OCI-LY3 (cell line): ENCODE measurements at regions not wholly inside any gene's neighbourhood (a gene's known extent, or its start where the extent isn't known, plus 50 kb on each side); places are given as distances from the start of the nearest gene placed in this dataset.

ENCODE experiments used
- H2AFZ ChIP-seq: fragments of 200-600, 300-600 bp; shearing (Covaris generic); 2 replicates; pipeline ENCODE4 v1.6.0; 2014; ENCODE audit warnings: antibody characterized with exemption, low read depth, low read length
- H3K27ac ChIP-seq: fragments of 200-600, 300-600 bp; sonication (generic); 2 replicates; pipeline ENCODE4 v1.5.1; 2014; ENCODE audit warnings: mild to moderate bottlenecking, low read length, moderate library complexity, mixed read lengths
- H3K27me3 ChIP-seq: fragments of 200-600, 300-600 bp; sonication (generic); 2 replicates; pipeline ENCODE4 v1.6.1; 2014; ENCODE audit warnings: low read depth, low read length, mixed read lengths
- H3K36me3 ChIP-seq: fragments of 200-600, 300-600 bp; sonication (generic); replicated peaks from 2 replicates; pipeline ENCODE3; 2014; ENCODE audit warnings: low read depth, low read length, mixed read lengths
- H3K4me1 ChIP-seq: fragments of 300-600, 200-600 bp; sonication (generic); 2 replicates; pipeline ENCODE4 v1.6.1; 2014; ENCODE audit warnings: low read length, mixed read lengths
- H3K4me2 ChIP-seq: fragments of 200-600, 300-600 bp; sonication (generic); 2 replicates; pipeline ENCODE4 v1.6.1; 2014; ENCODE audit warnings: low read length, mixed read lengths
- H3K4me3 ChIP-seq: fragments of 300-600, 200-600 bp; sonication (generic); 2 replicates; pipeline ENCODE4 v1.5.1; 2014; ENCODE audit warnings: antibody characterized with exemption, mild to moderate bottlenecking, low read length, moderate library complexity
- H3K79me2 ChIP-seq: fragments of 300-600, 200-600 bp; shearing (Covaris generic); 2 replicates; pipeline ENCODE4 v1.6.1; 2014; ENCODE audit warnings: mild to moderate bottlenecking, low read length, mixed read lengths
- H3K9ac ChIP-seq: fragments of 300-600, 200-600 bp; shearing (Covaris generic); 2 replicates; pipeline ENCODE4 v1.6.0; 2014; ENCODE audit warnings: mild to moderate bottlenecking, low read length, moderate library complexity
- H3K9me3 ChIP-seq: fragments of 200-600, 300-600 bp; shearing (Covaris generic); 2 replicates; pipeline ENCODE4 v1.6.1; 2014; ENCODE audit warnings: low read length, mixed read lengths; ENCODE audit not compliant: insufficient read depth
- H4K20me1 ChIP-seq: fragments of 200-600, 300-600 bp; sonication (generic); 2 replicates; pipeline ENCODE4 v1.6.1; 2016; ENCODE audit warnings: low read length, mixed read lengths; ENCODE audit not compliant: insufficient read depth
- CTCF ChIP-seq: fragments of 200-600, 300-600 bp; sonication (generic); IDR thresholded peaks from 2 replicates; pipeline ENCODE4 v1.5.1; 2014; ENCODE audit warnings: antibody characterized with exemption, low read length, low read depth
- EZH2phosphoT487 ChIP-seq: fragments of 200-600 bp; shearing (Covaris generic); IDR thresholded peaks from 2 replicates; pipeline ENCODE4 v1.6.1; 2018; ENCODE audit warnings: antibody characterized with exemption, mixed run types, low read depth

GRCh38 chr6:133610227-133610840 is 278.6 kb upstream of the TCF21 start:
- Histone ChIP-seq H3K4me3 (no peak overlapping the region), H2AFZ (no peak overlapping the region), H3K27ac (no peak overlapping the region), H3K4me2 (no peak overlapping the region), H3K9me3 (no peaks in the 10 kb centered on the region), H3K36me3 (no peaks in the 10 kb centered on the region), H4K20me1 (no peaks in the 10 kb centered on the region), H3K9ac (no peak overlapping the region), H3K27me3 (no peaks in the 10 kb centered on the region), H3K4me1 (no peaks in the 10 kb centered on the region), H3K79me2 (no peaks in the 10 kb centered on the region)
- TF ChIP-seq EZH2phosphoT487 = no peak
- no peak for TF ChIP-seq CTCF

- H3K36me3 ChIP-seq = no peaks in the 10 kb centered on the region
- H3K4me3 ChIP-seq = no peak overlapping the region
- no peaks in the 10 kb centered on the region for H3K9me3 ChIP-seq
- H3K79me2 ChIP-seq = no peaks in the 10 kb centered on the region
- no peak overlapping the region for H3K4me2 ChIP-seq
- H4K20me1 ChIP-seq = no peaks in the 10 kb centered on the region
- no peak overlapping the region for H3K27ac ChIP-seq
- H3K9ac ChIP-seq = no peak overlapping the region
- H3K4me1 ChIP-seq = no peaks in the 10 kb centered on the region
- no peak for TF ChIP-seq CTCF
- TF ChIP-seq EZH2phosphoT487 = no peak
- H3K27me3 ChIP-seq = no peaks in the 10 kb centered on the region
- H2AFZ ChIP-seq = no peak overlapping the region
These were observed 277.9 kb upstream of the TCF21 start for GRCh38 chr6:133610971-133611370.

- Histone ChIP-seq H3K4me2 (no peak overlapping the region), H3K9ac (no peak overlapping the region), H3K27me3 (no peaks in the 10 kb centered on the region), H2AFZ (no peak overlapping the region), H3K36me3 (no peaks in the 10 kb centered on the region), H4K20me1 (no peaks in the 10 kb centered on the region), H3K27ac (no peak overlapping the region), H3K4me1 (no peaks in the 10 kb centered on the region), H3K9me3 (no peaks in the 10 kb centered on the region), H3K79me2 (no peaks in the 10 kb centered on the region), H3K4me3 (no peak overlapping the region)
- TF ChIP-seq CTCF (no peak), EZH2phosphoT487 (no peak)
These were observed 276.5 kb upstream of the TCF21 start for GRCh38 chr6:133612459-133612858.

- Histone ChIP-seq H3K4me2 (no peak overlapping the region), H4K20me1 (no peaks in the 10 kb centered on the region), H3K27ac (no peak overlapping the region), H3K9me3 (no peaks in the 10 kb centered on the region), H2AFZ (no peak overlapping the region), H3K79me2 (no peaks in the 10 kb centered on the region), H3K4me1 (no peaks in the 10 kb centered on the region), H3K27me3 (no peaks in the 10 kb centered on the region), H3K4me3 (no peak overlapping the region), H3K9ac (no peak overlapping the region), H3K36me3 (no peaks in the 10 kb centered on the region)
- TF ChIP-seq CTCF (no peak), EZH2phosphoT487 (no peak)
These were observed 275.7 kb upstream of the TCF21 start for GRCh38 chr6:133613211-133613610.
